LNCaP clone FGC (cell line): ENCODE measurements at regions not wholly inside any gene's neighbourhood (a gene's known extent, or its start where the extent isn't known, plus 50 kb on each side); places are given as distances from the start of the nearest gene placed in this dataset.

Experiments used
- DNase-seq: peaks from one replicate; pipeline ENCODE4 v3.0.0-alpha.2; 2011; ENCODE audit warnings: low read depth
- H3K4me3 ChIP-seq: 2 replicates; pipeline ENCODE4 v1.5.1; 2011; ENCODE audit warnings: mild to moderate bottlenecking, low read depth, low read length, control low read depth
- TF ChIP-seq, protein P1 (sequence below): IDR thresholded peaks from 2 replicates; pipeline ENCODE4 v1.5.1; 2012; ENCODE audit warnings: mild to moderate bottlenecking; ENCODE audit not compliant: control insufficient read depth, insufficient read depth; ENCODE audit errors: extremely low read depth

DNA sequence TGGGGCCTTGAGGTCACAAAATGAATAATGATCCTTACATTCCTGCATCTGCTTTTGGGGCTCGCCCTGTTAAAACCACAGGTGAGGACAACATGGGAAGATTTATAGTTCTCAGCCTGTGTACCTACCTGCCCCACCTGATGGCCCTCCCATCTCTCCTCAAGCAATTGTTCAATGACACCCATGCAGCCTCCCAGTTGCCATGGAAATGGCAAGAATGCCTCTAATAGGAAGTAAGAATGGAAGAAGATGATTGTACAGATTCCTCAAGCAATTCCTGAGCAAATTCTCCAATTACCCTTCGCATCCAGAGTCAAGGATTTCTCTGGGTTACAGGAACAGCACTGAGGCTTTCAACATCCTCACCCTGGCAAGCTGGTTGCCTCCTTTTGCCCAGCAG lies 78.6 kb upstream of the CCL2 start:
- no peak overlapping the region for H3K4me3 ChIP-seq
- no peak for DNase-seq
- TF ChIP-seq, protein P1, sequence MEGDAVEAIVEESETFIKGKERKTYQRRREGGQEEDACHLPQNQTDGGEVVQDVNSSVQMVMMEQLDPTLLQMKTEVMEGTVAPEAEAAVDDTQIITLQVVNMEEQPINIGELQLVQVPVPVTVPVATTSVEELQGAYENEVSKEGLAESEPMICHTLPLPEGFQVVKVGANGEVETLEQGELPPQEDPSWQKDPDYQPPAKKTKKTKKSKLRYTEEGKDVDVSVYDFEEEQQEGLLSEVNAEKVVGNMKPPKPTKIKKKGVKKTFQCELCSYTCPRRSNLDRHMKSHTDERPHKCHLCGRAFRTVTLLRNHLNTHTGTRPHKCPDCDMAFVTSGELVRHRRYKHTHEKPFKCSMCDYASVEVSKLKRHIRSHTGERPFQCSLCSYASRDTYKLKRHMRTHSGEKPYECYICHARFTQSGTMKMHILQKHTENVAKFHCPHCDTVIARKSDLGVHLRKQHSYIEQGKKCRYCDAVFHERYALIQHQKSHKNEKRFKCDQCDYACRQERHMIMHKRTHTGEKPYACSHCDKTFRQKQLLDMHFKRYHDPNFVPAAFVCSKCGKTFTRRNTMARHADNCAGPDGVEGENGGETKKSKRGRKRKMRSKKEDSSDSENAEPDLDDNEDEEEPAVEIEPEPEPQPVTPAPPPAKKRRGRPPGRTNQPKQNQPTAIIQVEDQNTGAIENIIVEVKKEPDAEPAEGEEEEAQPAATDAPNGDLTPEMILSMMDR = no peak

DNA sequence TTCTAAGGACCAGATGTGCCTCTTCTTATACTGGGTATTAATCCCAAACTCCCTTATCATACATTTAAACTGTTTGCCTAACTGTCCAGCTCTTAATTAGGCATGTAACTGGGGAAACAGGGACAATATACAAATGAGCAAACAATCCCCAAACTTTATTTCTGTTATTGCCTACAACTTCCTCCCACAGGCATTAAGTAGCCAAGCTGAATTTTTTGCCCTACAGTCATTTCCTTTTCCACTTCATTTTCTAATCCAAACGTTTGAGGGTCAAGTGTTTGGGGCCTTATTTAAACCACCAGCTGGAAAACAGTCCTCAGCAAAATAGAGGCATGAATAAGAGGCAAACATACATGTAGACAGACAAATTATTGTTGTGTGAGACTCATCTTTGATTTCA lies 77.4 kb upstream of the CCL2 start:
- no peak for DNase-seq
- TF ChIP-seq, protein P1 = no peak
- H3K4me3 ChIP-seq = no peak overlapping the region

DNA sequence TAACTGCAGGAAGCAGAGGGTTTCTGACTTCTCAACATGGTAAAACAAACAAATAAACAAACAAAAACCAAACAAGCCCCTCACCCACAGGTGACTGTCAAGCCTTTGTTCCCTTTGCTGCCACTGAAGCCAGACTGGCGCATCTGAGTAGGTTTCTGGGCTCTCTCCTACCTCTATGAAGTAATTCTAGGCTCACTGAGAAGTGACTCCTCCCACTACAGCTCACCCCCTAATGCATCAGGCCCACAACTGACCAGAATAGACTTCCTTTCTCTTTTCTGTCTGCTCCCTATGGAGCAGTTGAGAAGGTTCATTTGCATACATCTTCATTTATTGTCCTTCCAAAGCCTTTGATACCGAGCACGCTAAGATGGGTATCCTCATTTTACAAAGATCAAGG lies 77.0 kb upstream of the CCL2 start:
- DNase-seq = no peak
- TF ChIP-seq, protein P1 = no peak
- H3K4me3 ChIP-seq = no peak overlapping the region

DNA sequence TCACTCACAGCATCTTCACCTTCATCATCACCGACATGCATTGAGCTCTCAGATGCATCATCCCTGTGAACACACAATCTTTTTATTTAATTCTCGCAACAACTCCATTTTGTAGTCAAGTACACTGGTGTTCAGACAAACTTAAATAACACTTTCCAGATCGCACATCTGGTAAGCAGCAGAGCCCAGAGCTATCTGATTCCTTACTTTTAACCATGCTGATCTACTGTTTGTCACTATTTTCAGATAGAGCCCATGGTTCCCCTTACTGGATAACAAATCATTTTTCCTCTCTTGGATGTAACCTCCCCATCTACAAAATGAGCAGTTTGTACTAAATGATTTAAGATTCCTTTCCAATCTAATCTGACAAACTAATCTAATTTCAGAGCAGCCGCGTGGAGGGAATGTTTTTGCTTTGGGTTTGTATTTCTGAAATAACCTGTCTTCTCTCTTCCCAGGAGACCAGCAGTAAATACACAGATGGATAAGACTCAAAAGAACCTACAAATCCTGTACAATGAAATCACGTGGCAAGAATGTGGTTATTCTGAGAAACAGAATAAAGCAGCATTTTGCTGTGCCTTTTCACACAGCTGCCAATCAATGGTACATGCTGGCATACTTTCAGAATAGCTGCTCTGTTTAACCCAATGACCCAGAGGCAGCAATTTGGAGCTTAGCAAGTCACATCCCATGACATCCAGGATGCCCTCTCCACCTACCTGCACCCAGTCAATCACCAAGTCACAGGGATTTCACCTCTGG lies 72.9 kb upstream of the CCL2 start:
- TF ChIP-seq, protein P1 = no peak
- H3K4me3 ChIP-seq = no peak overlapping the region
- no peak for DNase-seq

DNA sequence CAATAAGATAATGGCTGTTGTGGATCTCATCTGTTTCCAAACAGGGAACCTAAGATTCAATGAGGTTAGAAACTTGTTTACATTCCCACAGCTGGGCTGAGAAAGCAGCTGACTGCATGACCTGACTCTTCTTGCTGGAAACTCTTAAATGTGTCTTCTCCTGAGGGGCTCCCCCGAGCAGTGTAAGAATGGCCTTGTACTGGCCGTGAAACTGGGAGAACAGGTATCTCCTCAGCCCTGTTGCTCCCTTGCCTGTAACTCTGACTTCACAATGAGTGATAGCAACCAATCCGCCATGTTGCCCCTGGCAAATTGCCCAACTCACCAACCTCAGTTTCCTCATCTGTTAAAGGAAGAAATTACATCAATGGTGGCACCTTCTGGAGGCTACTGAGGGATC lies 59.1 kb upstream of the CCL2 start:
- DNase-seq = no peak
- TF ChIP-seq, protein P1 = no peak
- no peak overlapping the region for H3K4me3 ChIP-seq

DNA sequence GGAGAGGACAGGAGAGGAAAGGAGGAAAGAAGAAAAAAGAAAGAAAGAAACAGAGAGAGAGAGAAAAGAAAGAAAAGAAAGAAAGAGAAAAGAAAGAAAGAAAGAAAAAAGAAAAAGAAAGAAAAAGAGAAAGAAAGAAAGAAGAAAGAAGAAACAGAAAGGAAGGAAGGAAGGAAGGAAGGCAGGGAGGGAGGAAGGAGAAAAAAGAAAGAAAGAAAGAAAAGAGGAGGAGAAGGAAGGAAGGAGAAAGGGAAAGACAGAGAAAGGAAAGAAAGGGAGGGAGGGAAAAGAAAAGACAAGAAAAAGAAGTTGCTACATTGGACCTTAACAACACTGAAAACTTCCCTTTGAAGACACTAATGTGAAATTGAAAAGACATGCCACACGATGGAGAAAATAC lies 56.6 kb upstream of the CCL2 start:
- DNase-seq = no peak
- TF ChIP-seq, protein P1 = no peak
- H3K4me3 ChIP-seq = no peak overlapping the region

DNA sequence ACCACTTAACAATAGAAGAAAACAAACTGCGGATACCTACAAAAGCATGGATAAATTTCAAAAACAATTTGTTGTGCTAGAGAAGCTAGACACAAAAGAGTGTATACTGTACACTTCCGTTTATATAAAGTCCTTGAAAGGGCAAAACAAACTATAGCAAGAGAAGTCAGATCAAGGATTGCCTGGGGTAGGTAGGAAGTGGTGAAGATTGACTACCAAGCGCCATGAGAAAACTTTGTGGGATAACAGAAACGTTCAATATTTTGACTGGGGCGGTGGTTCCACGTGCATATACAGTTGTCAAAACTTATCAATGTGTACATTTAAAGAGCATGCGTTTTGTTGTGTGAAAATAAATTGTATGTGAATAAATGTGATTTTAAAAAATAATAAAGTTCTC lies 55.6 kb upstream of the CCL2 start:
- TF ChIP-seq, protein P1 = no peak
- no peak overlapping the region for H3K4me3 ChIP-seq
- DNase-seq = no peak
